Tibial nerve (tissue), 4 donors: ENCODE measurements at regions not wholly inside any gene's neighbourhood (a gene's known extent, or its start where the extent isn't known, plus 50 kb on each side); places are given as distances from the start of the nearest gene placed in this dataset.

ENCODE experiments used
- DNase-seq, 2 donors: peaks; one replicate each; pipeline ENCODE4 v3.0.0-alpha.2; 2019; ENCODE audit warnings: low spot score in 2 of 2
- H3K27ac ChIP-seq, 4 donors: fragments of 200-600 bp; sonication (generic) in 3 of 4; one replicate each; pipeline ENCODE4 v1.5.1; 2017 to 2019; ENCODE audit warnings: mild to moderate bottlenecking in 1 of 4
- H3K27me3 ChIP-seq, 2 donors: fragments of 200-600 bp; sonication (generic) in 1 of 2; one replicate each; pipeline versions ENCODE4 v1.5.1 to v1.6.0; 2017 to 2019
- H3K36me3 ChIP-seq, 3 donors: fragments of 200-600 bp; sonication (generic); one replicate each; pipeline ENCODE4 v1.5.1; 2018 to 2019
- H3K4me1 ChIP-seq, 4 donors: fragments of 200-600 bp; sonication (generic) in 3 of 4; one replicate each; pipeline ENCODE4 v1.5.1; 2017 to 2019
- H3K4me3 ChIP-seq, 4 donors: fragments of 200-600 bp; sonication (generic) in 3 of 4; one replicate each; pipeline ENCODE4 v1.5.1; 2017 to 2019; ENCODE audit warnings: mild to moderate bottlenecking in 1 of 4, moderate library complexity in 1 of 4
- H3K9me3 ChIP-seq, 4 donors: fragments of 200-600 bp; sonication (generic) in 3 of 4; one replicate each; pipeline ENCODE4 v1.5.1; 2017 to 2019
- EP300 ChIP-seq, 2 donors: sonication (generic); formaldehyde crosslinking; IDR thresholded peaks; one replicate each; pipeline ENCODE4 v1.6.1; 2017; ENCODE audit warnings: antibody characterized with exemption in 2 of 2, mild to moderate bottlenecking in 1 of 2
- POLR2A ChIP-seq, 2 donors: fragments of 450-650 bp; IDR thresholded peaks; one replicate each; pipeline ENCODE4 v1.6.1; 2017; ENCODE audit warnings: antibody characterized with exemption in 2 of 2, mild to moderate bottlenecking in 2 of 2, moderate library complexity in 2 of 2
- WGBS, 2 donors: methylation state at CpG; one replicate each; pipeline ENCODE4 v1.1.5; 2018; 5-methylcytosine and 5-hydroxymethylcytosine counted together
- TF ChIP-seq, protein P1 (sequence below), 5 experiments: fragments of 200-600 bp in 3 of 5; fragments of 450-650 bp in 2 of 5; sonication (generic) in 3 of 5; IDR thresholded peaks; one replicate each; pipeline ENCODE4 v1.5.1; 2016 to 2019; ENCODE audit warnings: antibody characterized with exemption in 5 of 5, mild to moderate bottlenecking in 3 of 5, moderate library complexity in 2 of 5

- DNase-seq, result no peak
- no peaks in the 10 kb centered on the region for H3K9me3 ChIP-seq
- H3K27me3 ChIP-seq, result no peaks in the 10 kb centered on the region
- H3K27ac ChIP-seq, result no peak overlapping the region
- H3K36me3 ChIP-seq, result no peaks in the 10 kb centered on the region
- H3K4me1 ChIP-seq, result no peaks in the 10 kb centered on the region
- TF ChIP-seq, protein P1, sequence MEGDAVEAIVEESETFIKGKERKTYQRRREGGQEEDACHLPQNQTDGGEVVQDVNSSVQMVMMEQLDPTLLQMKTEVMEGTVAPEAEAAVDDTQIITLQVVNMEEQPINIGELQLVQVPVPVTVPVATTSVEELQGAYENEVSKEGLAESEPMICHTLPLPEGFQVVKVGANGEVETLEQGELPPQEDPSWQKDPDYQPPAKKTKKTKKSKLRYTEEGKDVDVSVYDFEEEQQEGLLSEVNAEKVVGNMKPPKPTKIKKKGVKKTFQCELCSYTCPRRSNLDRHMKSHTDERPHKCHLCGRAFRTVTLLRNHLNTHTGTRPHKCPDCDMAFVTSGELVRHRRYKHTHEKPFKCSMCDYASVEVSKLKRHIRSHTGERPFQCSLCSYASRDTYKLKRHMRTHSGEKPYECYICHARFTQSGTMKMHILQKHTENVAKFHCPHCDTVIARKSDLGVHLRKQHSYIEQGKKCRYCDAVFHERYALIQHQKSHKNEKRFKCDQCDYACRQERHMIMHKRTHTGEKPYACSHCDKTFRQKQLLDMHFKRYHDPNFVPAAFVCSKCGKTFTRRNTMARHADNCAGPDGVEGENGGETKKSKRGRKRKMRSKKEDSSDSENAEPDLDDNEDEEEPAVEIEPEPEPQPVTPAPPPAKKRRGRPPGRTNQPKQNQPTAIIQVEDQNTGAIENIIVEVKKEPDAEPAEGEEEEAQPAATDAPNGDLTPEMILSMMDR (IDR thresholded peaks at IDR 0.05), result no peak
- TF ChIP-seq POLR2A (IDR thresholded peaks at IDR 0.05) (no peak), EP300 (IDR thresholded peaks at IDR 0.05) (no peak)
- WGBS, 2 donors, result 53 to 59% methylated on average over 1 of the region's 1 CpG
- H3K4me3 ChIP-seq, result no peak overlapping the region
Measured at GRCh38 chr3:153314038-153314437, 152.0 kb downstream of the RAP2B start.

GRCh38 chr3:153315781-153316180 lies 153.8 kb downstream of the RAP2B start:
- no peak for DNase-seq
- H3K4me3 ChIP-seq, result no peak overlapping the region
- no peaks in the 10 kb centered on the region for H3K36me3 ChIP-seq
- no peak overlapping the region for H3K27ac ChIP-seq
- peaks cover 0 to 6% (median 0%) of the 10 kb centered on the region in 4 donors for H3K4me1 ChIP-seq
- H3K27me3 ChIP-seq, result no peaks in the 10 kb centered on the region
- TF ChIP-seq, protein P1 (IDR thresholded peaks at IDR 0.05), result no peak
- TF ChIP-seq POLR2A (IDR thresholded peaks at IDR 0.05), result no peak
- no peak for TF ChIP-seq EP300 (IDR thresholded peaks at IDR 0.05)
- H3K9me3 ChIP-seq, result no peaks in the 10 kb centered on the region

- WGBS, 2 donors, result 11 to 13% methylated on average over 2 of the region's 2 CpGs
- TF ChIP-seq, protein P1 (IDR thresholded peaks at IDR 0.05), result no peak
- TF ChIP-seq POLR2A (IDR thresholded peaks at IDR 0.05) (no peak), EP300 (IDR thresholded peaks at IDR 0.05) (no peak)
- peaks cover 0 to 7% (median 0%) of the 10 kb centered on the region in 4 donors for H3K4me1 ChIP-seq
- peak overlapping the region in 2 of 4 donors; percentile 37 to 50 for H3K27ac ChIP-seq
- no peaks in the 10 kb centered on the region for H3K27me3 ChIP-seq
- H3K9me3 ChIP-seq, result no peaks in the 10 kb centered on the region
- DNase-seq, result no peak
- peak overlapping the region in 1 of 4 donors; percentile 4 for H3K4me3 ChIP-seq
- no peaks in the 10 kb centered on the region for H3K36me3 ChIP-seq
Measured at GRCh38 chr3:153319705-153320554, 157.9 kb downstream of the RAP2B start.

DNA sequence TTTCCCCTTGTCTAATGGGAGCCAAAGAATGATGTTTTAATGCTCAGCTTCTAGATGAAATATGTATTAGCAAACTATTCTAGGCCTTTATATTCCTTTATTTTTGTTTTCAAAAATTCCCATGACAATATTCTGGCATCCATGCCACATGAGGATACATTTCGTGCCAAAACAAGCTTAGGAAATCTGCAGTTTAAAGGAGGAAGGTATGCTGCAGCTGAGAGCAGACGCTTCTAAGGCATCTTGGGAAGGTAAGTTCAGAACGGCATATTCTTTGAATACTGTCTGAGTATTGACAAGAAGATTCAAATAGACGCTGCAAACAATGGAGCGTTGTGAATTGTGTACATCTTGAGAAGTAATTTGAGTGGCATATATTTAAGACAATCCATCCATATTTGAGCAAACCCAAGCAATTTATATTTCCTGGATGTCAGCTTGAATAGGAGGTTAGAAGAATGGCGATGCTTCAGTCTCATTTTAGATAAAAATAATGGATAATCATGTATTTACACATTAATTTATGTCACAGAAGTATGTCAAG lies 158.6 kb downstream of the RAP2B start:
- no peak for DNase-seq
- peaks cover 0 to 2% (median 0%) of the 10 kb centered on the region in 4 donors for H3K9me3 ChIP-seq
- H3K27ac ChIP-seq, result peak overlapping the region in 2 of 4 donors; percentile 37 to 50
- TF ChIP-seq POLR2A (IDR thresholded peaks at IDR 0.05) (no peak), EP300 (IDR thresholded peaks at IDR 0.05) (no peak)
- TF ChIP-seq, protein P1 (IDR thresholded peaks at IDR 0.05), result no peak
- no peaks in the 10 kb centered on the region for H3K27me3 ChIP-seq
- H3K36me3 ChIP-seq, result no peaks in the 10 kb centered on the region
- H3K4me1 ChIP-seq, result peaks cover 0 to 7% (median 0%) of the 10 kb centered on the region in 4 donors
- WGBS, 2 donors, result 43 to 54% methylated on average over 6 of the region's 6 CpGs
- H3K4me3 ChIP-seq, result peak overlapping the region in 1 of 4 donors; percentile 4

- no peak for DNase-seq
- Histone ChIP-seq H3K27ac (no peak overlapping the region), H3K4me1 (no peaks in the 10 kb centered on the region), H3K36me3 (no peaks in the 10 kb centered on the region), H3K27me3 (no peaks in the 10 kb centered on the region), H3K4me3 (no peak overlapping the region), H3K9me3 (peaks cover 0 to 2% (median 0%) of the 10 kb centered on the region in 4 donors)
- TF ChIP-seq POLR2A (IDR thresholded peaks at IDR 0.05) (no peak), EP300 (IDR thresholded peaks at IDR 0.05) (no peak)
- TF ChIP-seq, protein P1 (IDR thresholded peaks at IDR 0.05), result no peak
- WGBS, 2 donors, result 86 to 89% methylated on average over 2 of the region's 2 CpGs
Measured at GRCh38 chr3:153328690-153329089, 166.7 kb downstream of the RAP2B start.
